GM12878 (cell line): ENCODE measurements at regions not wholly inside any gene's neighbourhood (a gene's known extent, or its start where the extent isn't known, plus 50 kb on each side); places are given as distances from the start of the nearest gene placed in this dataset.

Experiments used
- ATAC-seq: fragments of 200-7000 bp; cut with Tn5 transposase; 3 replicates; pipeline ENCODE4 v1.9.1; 2020; ENCODE audit warnings: mild to moderate bottlenecking, moderate library complexity
- BruUV-seq: library from RNA; stranded (reverse); fragments of 400-500 nt; replicated peaks from 2 replicates; lab custom pipeline; 2021; lab: Mats Ljungman, UMichigan
- CTCF ChIA-PET: fragments of 300-600 bp; sonication (Branson Sonifier 250); formaldehyde crosslinking; extraction: SDS; loops from one replicate; lab custom pipeline; 2021; ENCODE audit warnings: inconsistent platforms; lab: Yijun Ruan, JAX
- POLR2A ChIA-PET: fragments of 350-600 bp; formaldehyde crosslinking; extraction: SDS; loops from one replicate; lab custom pipeline; 2021; ENCODE audit warnings: inconsistent platforms; lab: Charles Lee
- RAD21 ChIA-PET: fragments of 300-600 bp; sonication (Branson Sonifier 250); formaldehyde crosslinking; loops from one replicate; lab custom pipeline; 2023; ENCODE audit warnings: antibody characterized with exemption; ENCODE audit not compliant: unreplicated experiment; lab: Charles Lee
- SMC1A ChIA-PET: fragments of 300-600 bp; sonication (Branson Sonifier 250); formaldehyde crosslinking; loops from one replicate; lab custom pipeline; 2023; ENCODE audit not compliant: unreplicated experiment, uncharacterized antibody; lab: Charles Lee
- DNase-seq: peaks from one replicate; pipeline ENCODE4 v3.0.0-alpha.2; 2011; ENCODE audit warnings: low read depth, low spot score
- FAIRE-seq: peaks from 3 replicates; lab custom pipeline; 2011; peaks lifted over from hg19 to GRCh38; lab: Jason Lieb, UNC
- H2AFZ ChIP-seq: 2 replicates; pipeline ENCODE4 v1.6.0; 2011; ENCODE audit warnings: low read depth, low read length, control low read depth; ENCODE audit not compliant: control insufficient read depth
- H3K27ac ChIP-seq: 2 replicates; pipeline ENCODE4 v1.5.1; 2011; ENCODE audit warnings: control low read depth; ENCODE audit not compliant: control insufficient read depth, insufficient read depth
- H3K27me3 ChIP-seq, 2 experiments: replicated peaks in 1 of 2; 2 replicates each; pipeline versions ENCODE4 v1.6.0 to v1.6.1; 2011; ENCODE audit warnings: low read length in 1 of 2; ENCODE audit not compliant: control insufficient read depth in 2 of 2, insufficient read depth in 2 of 2
- H3K36me3 ChIP-seq, 2 experiments: 2 replicates each; pipeline ENCODE4 v1.5.1; 2011; ENCODE audit warnings: low read length in 1 of 2; ENCODE audit not compliant: control insufficient read depth in 2 of 2, insufficient read depth in 2 of 2
- H3K4me1 ChIP-seq: 2 replicates; pipeline ENCODE4 v1.6.1; 2011; ENCODE audit warnings: mild to moderate bottlenecking, low read length, moderate library complexity, mixed read lengths; ENCODE audit not compliant: control insufficient read depth, insufficient read depth
- H3K4me2 ChIP-seq: 2 replicates; pipeline ENCODE4 v1.6.0; 2011; ENCODE audit warnings: control low read depth; ENCODE audit not compliant: control insufficient read depth, insufficient read depth
- H3K4me3 ChIP-seq: fragments of 200-600 bp; sonication (generic); 2 replicates; pipeline ENCODE4 v1.5.1; 2016
- H3K79me2 ChIP-seq: 2 replicates; pipeline ENCODE4 v1.6.0; 2011; ENCODE audit warnings: low read length; ENCODE audit not compliant: control insufficient read depth, insufficient read depth
- H3K9ac ChIP-seq: 2 replicates; pipeline ENCODE4 v1.8.0; 2011; ENCODE audit warnings: low read length, control low read depth, mixed read lengths; ENCODE audit not compliant: control insufficient read depth, insufficient read depth
- H3K9me3 ChIP-seq: replicated peaks from 3 replicates; pipeline ENCODE4 v1.5.1; 2011; ENCODE audit warnings: mild to moderate bottlenecking, low read length; ENCODE audit not compliant: control insufficient read depth, insufficient read depth
- H4K20me1 ChIP-seq: 2 replicates; pipeline ENCODE4 v1.6.0; 2011; ENCODE audit not compliant: control insufficient read depth, insufficient read depth
- ESRRA ChIP-seq: IDR thresholded peaks from 2 replicates; pipeline ENCODE4 v1.6.1; 2012; ENCODE audit warnings: mild to moderate bottlenecking, low read length, improper control_type of control experiment
- GATAD2B ChIP-seq: fragments of 450-650 bp; conservative IDR thresholded peaks from 2 replicates; pipeline ENCODE4 v1.6.1; 2017; ENCODE audit warnings: low read depth, mild to moderate bottlenecking, moderate library complexity
- IKZF1 ChIP-seq: fragments of 450-650 bp; conservative IDR thresholded peaks from 2 replicates; pipeline ENCODE4 v1.6.1; 2017; ENCODE audit warnings: antibody characterized with exemption, mild to moderate bottlenecking
- NFYB ChIP-seq: IDR thresholded peaks from 2 replicates; pipeline ENCODE4 v1.6.1; 2011; ENCODE audit warnings: low read depth, mild to moderate bottlenecking, low read length, improper control_type of control experiment, moderate library complexity; ENCODE audit not compliant: insufficient read depth
- RFX5 ChIP-seq: IDR thresholded peaks from 2 replicates; pipeline ENCODE4 v1.6.1; 2011; ENCODE audit warnings: low read depth, low read length, improper control_type of control experiment
- SPI1 ChIP-seq: IDR thresholded peaks from 2 replicates; pipeline ENCODE4 v1.6.1; 2011; ENCODE audit warnings: low read depth, mild to moderate bottlenecking, low read length, moderate library complexity, borderline replicate concordance; ENCODE audit not compliant: insufficient read depth
- TAF1 ChIP-seq: IDR thresholded peaks from 2 replicates; pipeline ENCODE4 v1.6.1; 2011; ENCODE audit warnings: mild to moderate bottlenecking, low read depth, low read length, borderline replicate concordance
- TCF3 ChIP-seq: IDR thresholded peaks from 2 replicates; pipeline ENCODE4 v1.6.1; 2012; ENCODE audit warnings: low read depth, mild to moderate bottlenecking, low read length, borderline replicate concordance; ENCODE audit not compliant: insufficient read depth
- whole genome bisulfite sequencing: methylation state at CpG from one replicate; pipeline ENCODE4 v1.1.6; 2016; ENCODE audit warnings: low lambda C conversion rate; ENCODE audit not compliant: insufficient replicate concordance, insufficient coverage; ENCODE audit errors: missing lambda C conversion rate; 5-methylcytosine and 5-hydroxymethylcytosine counted together
- in situ Hi-C: fragments of 300-500 bp; cut with MboI; formaldehyde crosslinking; loops from 9 replicates; pipeline ENCODE4 v1.14.3; 2018; ENCODE audit warnings: mixed read lengths
- intact Hi-C: fragments of 100-400 bp; cut with micrococcal nuclease; formaldehyde crosslinking; loops from one replicate; pipeline ENCODE4 v1.14.2; 2022; ENCODE audit not compliant: unreplicated experiment
- TF ChIP-seq, protein P1 (sequence below): fragments of 450-650 bp; IDR thresholded peaks from 2 replicates; pipeline ENCODE4 v1.6.1; 2017; ENCODE audit warnings: borderline replicate concordance

DNA sequence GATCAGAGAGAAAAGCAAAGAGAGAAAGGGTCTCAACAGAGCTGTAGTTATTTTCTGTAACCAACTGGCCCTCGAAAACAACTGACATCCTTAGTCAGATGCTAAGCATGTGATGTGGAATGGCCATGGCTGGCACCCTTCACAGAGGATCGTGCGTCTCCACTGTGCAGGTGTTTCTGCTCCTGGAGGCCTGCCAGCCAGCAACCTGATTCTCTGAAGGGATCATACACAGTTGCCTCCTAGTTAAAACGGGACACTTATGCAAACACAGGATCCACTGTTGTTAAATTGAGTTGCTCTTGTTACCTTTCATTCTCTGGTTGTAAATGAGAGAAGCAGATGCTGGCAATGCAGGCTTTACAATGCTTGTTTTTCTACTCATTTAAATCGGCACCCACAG lies 148.5 kb downstream of the HDGFL1 start:
- no peak overlapping the region for H3K27ac ChIP-seq
- TF ChIP-seq SPI1 (no peak), TCF3 (no peak), GATAD2B (no peak), RFX5 (no peak), NFYB (no peak), ESRRA (no peak), TAF1 (no peak), IKZF1 (no peak)
- TF ChIP-seq, protein P1, sequence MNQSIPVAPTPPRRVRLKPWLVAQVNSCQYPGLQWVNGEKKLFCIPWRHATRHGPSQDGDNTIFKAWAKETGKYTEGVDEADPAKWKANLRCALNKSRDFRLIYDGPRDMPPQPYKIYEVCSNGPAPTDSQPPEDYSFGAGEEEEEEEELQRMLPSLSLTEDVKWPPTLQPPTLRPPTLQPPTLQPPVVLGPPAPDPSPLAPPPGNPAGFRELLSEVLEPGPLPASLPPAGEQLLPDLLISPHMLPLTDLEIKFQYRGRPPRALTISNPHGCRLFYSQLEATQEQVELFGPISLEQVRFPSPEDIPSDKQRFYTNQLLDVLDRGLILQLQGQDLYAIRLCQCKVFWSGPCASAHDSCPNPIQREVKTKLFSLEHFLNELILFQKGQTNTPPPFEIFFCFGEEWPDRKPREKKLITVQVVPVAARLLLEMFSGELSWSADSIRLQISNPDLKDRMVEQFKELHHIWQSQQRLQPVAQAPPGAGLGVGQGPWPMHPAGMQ = no peak
- no peaks in the 10 kb centered on the region for H3K36me3 ChIP-seq
- no peak for DNase-seq
- no peak overlapping the region for H3K4me2 ChIP-seq
- POLR2A ChIA-PET = no interaction called here
- no TSS peak for BruUV-seq
- H2AFZ ChIP-seq = no peak overlapping the region
- H3K9me3 ChIP-seq = no peaks in the 10 kb centered on the region
- ATAC-seq = no peak
- intact Hi-C loops (no loop called here), in situ Hi-C loops (no loop called here)
- CTCF ChIA-PET = no interaction called here
- H3K9ac ChIP-seq = no peak overlapping the region
- RAD21 ChIA-PET = no interaction called here
- no peak overlapping the region for H3K4me3 ChIP-seq
- no peak for FAIRE-seq
- SMC1A ChIA-PET = no interaction called here
- WGBS = 18% methylated on average over 5 of the region's 5 CpGs
- no peaks in the 10 kb centered on the region for H3K27me3 ChIP-seq
- no peaks in the 10 kb centered on the region for H4K20me1 ChIP-seq
- no peaks in the 10 kb centered on the region for H3K4me1 ChIP-seq
- H3K79me2 ChIP-seq = no peaks in the 10 kb centered on the region
